Vagina (tissue), 2 donors: ENCODE measurements at regions not wholly inside any gene's neighbourhood (a gene's known extent, or its start where the extent isn't known, plus 50 kb on each side); places are given as distances from the start of the nearest gene placed in this dataset.

Source experiments
- DNase-seq, 2 donors: peaks; one replicate each; pipeline ENCODE4 v3.0.0-alpha.2; 2017; ENCODE audit errors: extremely low spot score in 2 of 2
- H3K27ac ChIP-seq: fragments of 200-600 bp; sonication (generic); one replicate; pipeline ENCODE4 v1.5.1; 2019
- H3K27me3 ChIP-seq: fragments of 200-600 bp; sonication (generic); one replicate; pipeline ENCODE4 v1.5.1; 2019
- H3K36me3 ChIP-seq, 2 donors: fragments of 200-600 bp; sonication (generic); one replicate each; pipeline ENCODE4 v1.5.1; 2017 to 2019
- H3K4me1 ChIP-seq: fragments of 200-600 bp; sonication (generic); one replicate; pipeline ENCODE4 v1.5.1; 2019
- H3K4me3 ChIP-seq, 2 donors: fragments of 200-600 bp; sonication (generic); 1 replicate in 1 of 2; 2 replicates in 1 of 2; pipeline ENCODE4 v1.5.1; 2016 to 2019
- H3K9me3 ChIP-seq: fragments of 200-600 bp; sonication (generic); one replicate; pipeline ENCODE4 v1.5.1; 2019
- POLR2A ChIP-seq, 2 donors: fragments of 450-650 bp; IDR thresholded peaks; one replicate each; pipeline ENCODE4 v1.6.1; 2017; ENCODE audit warnings: antibody characterized with exemption in 2 of 2, mild to moderate bottlenecking in 2 of 2, moderate library complexity in 2 of 2
- POLR2AphosphoS5 ChIP-seq, 2 donors: sonication (generic); formaldehyde crosslinking; IDR thresholded peaks; one replicate each; pipeline ENCODE4 v1.9.0; 2017; ENCODE audit warnings: antibody characterized with exemption in 2 of 2, mild to moderate bottlenecking in 2 of 2, low read depth in 1 of 2; ENCODE audit not compliant: insufficient read depth in 1 of 2
- intact Hi-C: fragments of 100-400 bp; cut with DNase I; formaldehyde crosslinking; loops from one replicate; pipeline ENCODE4 v1.15.1; 2023
- TF ChIP-seq, protein P1 (sequence below), 3 experiments: fragments of 450-650 bp in 2 of 3; fragments of 200-600 bp in 1 of 3; sonication (generic) in 1 of 3; IDR thresholded peaks; one replicate each; pipeline ENCODE4 v1.5.1; 2017 to 2019; ENCODE audit warnings: antibody characterized with exemption in 3 of 3, mild to moderate bottlenecking in 2 of 3, moderate library complexity in 2 of 3

DNA sequence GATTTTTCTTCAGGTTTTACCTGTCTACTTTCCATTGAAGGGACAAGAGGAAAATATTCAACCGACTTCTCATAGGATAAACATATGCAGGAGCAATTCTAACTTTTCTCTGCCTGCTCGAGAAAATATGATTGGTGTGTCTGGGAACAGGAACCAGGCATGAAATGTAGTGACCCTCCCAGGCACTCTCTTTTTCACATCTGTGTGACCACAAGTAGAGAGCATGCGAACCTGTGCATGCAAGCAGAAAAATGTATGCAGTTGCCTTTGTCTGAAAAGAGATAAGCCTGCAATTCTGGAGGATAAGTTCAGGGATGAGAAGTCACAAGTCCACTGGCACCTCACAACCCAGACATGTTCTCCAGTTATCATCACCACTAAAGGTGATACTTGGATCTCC, 583.5 kb upstream of the FAT3 start:
- Histone ChIP-seq H3K27me3 (no peaks in the 10 kb centered on the region), H3K36me3 (no peaks in the 10 kb centered on the region), H3K9me3 (no peaks in the 10 kb centered on the region), H3K27ac (no peak overlapping the region), H3K4me1 (no peaks in the 10 kb centered on the region), H3K4me3 (no peak overlapping the region)
- intact Hi-C loops, result no loop called here
- TF ChIP-seq POLR2A (IDR thresholded peaks at IDR 0.05), result no peak
- TF ChIP-seq, protein P1, sequence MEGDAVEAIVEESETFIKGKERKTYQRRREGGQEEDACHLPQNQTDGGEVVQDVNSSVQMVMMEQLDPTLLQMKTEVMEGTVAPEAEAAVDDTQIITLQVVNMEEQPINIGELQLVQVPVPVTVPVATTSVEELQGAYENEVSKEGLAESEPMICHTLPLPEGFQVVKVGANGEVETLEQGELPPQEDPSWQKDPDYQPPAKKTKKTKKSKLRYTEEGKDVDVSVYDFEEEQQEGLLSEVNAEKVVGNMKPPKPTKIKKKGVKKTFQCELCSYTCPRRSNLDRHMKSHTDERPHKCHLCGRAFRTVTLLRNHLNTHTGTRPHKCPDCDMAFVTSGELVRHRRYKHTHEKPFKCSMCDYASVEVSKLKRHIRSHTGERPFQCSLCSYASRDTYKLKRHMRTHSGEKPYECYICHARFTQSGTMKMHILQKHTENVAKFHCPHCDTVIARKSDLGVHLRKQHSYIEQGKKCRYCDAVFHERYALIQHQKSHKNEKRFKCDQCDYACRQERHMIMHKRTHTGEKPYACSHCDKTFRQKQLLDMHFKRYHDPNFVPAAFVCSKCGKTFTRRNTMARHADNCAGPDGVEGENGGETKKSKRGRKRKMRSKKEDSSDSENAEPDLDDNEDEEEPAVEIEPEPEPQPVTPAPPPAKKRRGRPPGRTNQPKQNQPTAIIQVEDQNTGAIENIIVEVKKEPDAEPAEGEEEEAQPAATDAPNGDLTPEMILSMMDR (IDR thresholded peaks at IDR 0.05), result no peak
- TF ChIP-seq POLR2AphosphoS5 (IDR thresholded peaks at IDR 0.05; ENCODE audit: insufficient read depth in 1 of 2, low read depth in 1 of 2), result no peak
- no peak for DNase-seq

DNA sequence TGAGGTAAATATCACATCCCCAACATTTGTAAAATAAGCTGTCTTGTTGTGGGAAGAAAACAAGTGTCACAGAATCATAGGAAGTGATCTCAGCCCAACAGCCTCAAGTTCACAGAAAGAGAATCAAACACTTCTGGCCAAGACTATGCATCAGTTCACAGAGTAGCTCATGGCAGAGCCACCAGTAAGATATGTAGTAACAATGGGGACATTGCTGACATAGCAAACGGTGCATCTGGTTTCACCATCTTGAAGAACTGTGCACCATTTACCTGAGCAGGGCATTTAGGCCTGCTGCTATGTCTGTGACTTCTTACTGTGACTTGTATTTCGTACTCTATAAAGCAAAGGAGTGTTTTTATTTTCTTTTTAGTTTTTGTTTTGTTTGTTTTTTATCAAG, 585.3 kb upstream of the FAT3 start:
- TF ChIP-seq, protein P1 (IDR thresholded peaks at IDR 0.05), result no peak
- TF ChIP-seq POLR2A (IDR thresholded peaks at IDR 0.05), result no peak
- no peak for TF ChIP-seq POLR2AphosphoS5 (IDR thresholded peaks at IDR 0.05; ENCODE audit: insufficient read depth in 1 of 2, low read depth in 1 of 2)
- intact Hi-C loops, result no loop called here
- no peak overlapping the region for H3K27ac ChIP-seq
- H3K9me3 ChIP-seq, result no peaks in the 10 kb centered on the region
- no peaks in the 10 kb centered on the region for H3K4me1 ChIP-seq
- no peak overlapping the region for H3K4me3 ChIP-seq
- H3K36me3 ChIP-seq, result no peaks in the 10 kb centered on the region
- DNase-seq, result no peak
- H3K27me3 ChIP-seq, result no peaks in the 10 kb centered on the region

DNA sequence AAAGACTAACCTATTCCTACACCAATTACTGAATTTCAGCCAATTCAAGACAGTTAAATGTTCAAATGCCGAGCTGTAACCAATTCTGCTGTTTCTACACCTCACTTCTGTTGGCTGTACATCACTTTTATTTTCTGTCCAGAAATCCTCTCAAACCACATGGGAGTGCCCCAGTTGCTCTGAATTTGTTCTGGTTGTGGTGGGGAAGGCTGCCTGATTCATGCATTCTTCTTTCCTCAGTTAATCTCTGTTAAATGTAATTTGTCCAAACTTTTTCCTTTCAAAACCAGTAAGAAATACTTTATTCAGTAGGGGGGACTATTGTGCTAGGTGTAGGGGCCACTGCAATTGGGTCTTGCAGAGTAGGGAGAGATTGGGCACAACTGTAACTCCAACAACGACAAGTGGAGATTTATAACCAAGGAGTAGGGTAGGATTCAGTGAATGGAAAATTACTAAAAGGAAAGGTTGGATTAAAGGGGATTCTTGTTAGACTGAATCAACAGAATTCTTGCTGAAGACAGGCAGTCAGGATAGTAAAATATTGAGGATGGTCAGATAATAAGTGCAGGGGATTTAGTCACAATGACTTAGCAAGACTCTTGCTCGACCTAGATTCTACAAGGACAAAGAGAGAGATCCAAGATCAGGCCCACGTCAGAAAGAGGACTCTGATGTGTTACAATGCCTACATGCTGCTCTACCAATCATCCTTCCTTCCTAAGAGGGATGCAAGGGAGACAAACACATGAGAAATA, 593.5 kb upstream of the FAT3 start:
- Histone ChIP-seq H3K4me3 (no peak overlapping the region), H3K27me3 (no peaks in the 10 kb centered on the region), H3K4me1 (no peaks in the 10 kb centered on the region), H3K27ac (no peak overlapping the region), H3K36me3 (no peaks in the 10 kb centered on the region), H3K9me3 (no peaks in the 10 kb centered on the region)
- no peak for DNase-seq
- TF ChIP-seq POLR2AphosphoS5 (IDR thresholded peaks at IDR 0.05; ENCODE audit: insufficient read depth in 1 of 2, low read depth in 1 of 2), result no peak
- TF ChIP-seq, protein P1 (IDR thresholded peaks at IDR 0.05), result no peak
- no peak for TF ChIP-seq POLR2A (IDR thresholded peaks at IDR 0.05)
- intact Hi-C loops, result no loop called here

DNA sequence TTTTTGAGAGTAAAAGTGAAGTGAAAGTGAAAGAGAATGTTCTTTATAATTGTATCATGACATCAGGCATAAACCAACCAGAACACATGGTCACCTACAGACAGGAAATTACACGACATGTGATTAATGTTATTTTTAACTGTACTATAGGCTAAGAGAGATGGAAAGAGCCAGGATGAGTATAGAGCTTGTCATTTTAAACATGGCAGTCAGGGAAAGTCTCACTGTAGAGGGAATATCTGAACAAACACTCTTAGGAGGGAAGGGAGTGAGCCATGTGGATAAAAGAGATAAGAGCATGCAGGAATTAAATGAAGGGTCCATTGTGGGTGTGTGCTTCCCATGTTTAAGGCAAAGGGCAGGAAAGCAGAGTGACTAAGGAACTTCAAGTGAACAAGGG, 599.1 kb upstream of the FAT3 start:
- intact Hi-C loops, result no loop called here
- TF ChIP-seq POLR2AphosphoS5 (IDR thresholded peaks at IDR 0.05; ENCODE audit: insufficient read depth in 1 of 2, low read depth in 1 of 2), result no peak
- TF ChIP-seq, protein P1 (IDR thresholded peaks at IDR 0.05), result no peak
- no peak for TF ChIP-seq POLR2A (IDR thresholded peaks at IDR 0.05)
- Histone ChIP-seq H3K27ac (no peak overlapping the region), H3K4me3 (no peak overlapping the region), H3K36me3 (no peaks in the 10 kb centered on the region), H3K4me1 (no peaks in the 10 kb centered on the region), H3K27me3 (no peaks in the 10 kb centered on the region), H3K9me3 (no peaks in the 10 kb centered on the region)
- no peak for DNase-seq

DNA sequence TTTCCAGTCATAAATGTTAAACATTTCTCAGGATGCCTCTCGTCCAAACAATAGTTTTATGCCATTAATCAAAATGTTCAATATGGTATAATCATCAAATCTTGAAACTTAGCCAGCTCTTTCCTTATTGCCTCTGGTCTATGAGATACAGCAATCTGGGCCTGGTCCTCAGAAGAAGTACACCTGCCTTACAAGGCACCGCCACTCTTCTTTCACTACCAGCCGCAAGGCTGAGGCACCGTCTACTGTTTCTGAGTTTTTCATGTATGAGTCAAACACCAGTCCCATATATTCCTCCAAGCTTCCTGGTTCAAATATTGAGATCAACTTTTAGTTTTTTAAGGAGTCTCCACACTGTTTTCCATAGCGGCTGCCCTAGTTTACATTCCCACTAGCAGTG, 600.6 kb upstream of the FAT3 start:
- Histone ChIP-seq H3K4me1 (no peaks in the 10 kb centered on the region), H3K27ac (no peak overlapping the region), H3K4me3 (no peak overlapping the region), H3K36me3 (no peaks in the 10 kb centered on the region), H3K9me3 (no peaks in the 10 kb centered on the region), H3K27me3 (no peaks in the 10 kb centered on the region)
- intact Hi-C loops, result no loop called here
- DNase-seq, result no peak
- TF ChIP-seq, protein P1 (IDR thresholded peaks at IDR 0.05), result no peak
- no peak for TF ChIP-seq POLR2AphosphoS5 (IDR thresholded peaks at IDR 0.05; ENCODE audit: insufficient read depth in 1 of 2, low read depth in 1 of 2)
- no peak for TF ChIP-seq POLR2A (IDR thresholded peaks at IDR 0.05)
